ENCODE measurements at regions not wholly inside any gene's neighbourhood (a gene's known extent, or its start where the extent isn't known, plus 50 kb on each side); places are given as distances from the start of the nearest gene placed in this dataset.
A peak's percentile ranks its signal among the peaks of the same experiment; 100 is the strongest.

- TF ChIP-seq POLR2G (IDR thresholded peaks at IDR 0.05; ENCODE audit: low read depth, low read length), result no peak
- TF ChIP-seq ZNF766 (CRISPR knock-in tag; IDR thresholded peaks at IDR 0.05; ENCODE audit: borderline replicate concordance), result no peak
- no peak for TF ChIP-seq ZNF83 (CRISPR knock-in tag; IDR thresholded peaks at IDR 0.05; ENCODE audit: borderline replicate concordance)
- TF ChIP-seq BATF2 (CRISPR knock-in tag; IDR thresholded peaks at IDR 0.05), result no peak
- TF ChIP-seq GABPA (IDR thresholded peaks at IDR 0.05; ENCODE audit: low read depth, low read length), result no peak
- peak; percentile 40; the same call in 1 of the 2 replicates for TF ChIP-seq GABPA (CRISPR knock-in tag; IDR thresholded peaks at IDR 0.05; ENCODE audit: low read depth)
- no peak for TF ChIP-seq SMAD3 (CRISPR knock-in tag; IDR thresholded peaks at IDR 0.05)
- no peak for TF ChIP-seq ZNF558 (CRISPR knock-in tag; IDR thresholded peaks at IDR 0.05; ENCODE audit: borderline replicate concordance)
- no peak for TF ChIP-seq NFYB (CRISPR knock-in tag; IDR thresholded peaks at IDR 0.05)
- no peak for TF ChIP-seq KLF11 (CRISPR knock-in tag; IDR thresholded peaks at IDR 0.05)
- no peak for TF ChIP-seq ZNF335 (CRISPR knock-in tag; IDR thresholded peaks at IDR 0.05)
- no peak for TF ChIP-seq ZNF326 (CRISPR knock-in tag; IDR thresholded peaks at IDR 0.05; ENCODE audit: borderline replicate concordance)
- TF ChIP-seq ZNF138 (CRISPR knock-in tag; IDR thresholded peaks at IDR 0.05; ENCODE audit: low read depth), result no peak
- TF ChIP-seq MIER2 (CRISPR knock-in tag; IDR thresholded peaks at IDR 0.05), result peak; percentile 64; the same call in 1 of the 2 replicates
- no peak for TF ChIP-seq ZNF546 (CRISPR knock-in tag; conservative IDR thresholded peaks at IDR 0.05)
- TF ChIP-seq ZNF891 (CRISPR knock-in tag; IDR thresholded peaks at IDR 0.05), result no peak
- TF ChIP-seq ETS1 (CRISPR knock-in tag; IDR thresholded peaks at IDR 0.05), result no peak
- peak; percentile 60; the same call in 1 of the 2 replicates for TF ChIP-seq MIER3 (CRISPR knock-in tag; IDR thresholded peaks at IDR 0.05; ENCODE audit: borderline replicate concordance)
- TF ChIP-seq SOX13 (IDR thresholded peaks at IDR 0.05), result peak; percentile 43
- TF ChIP-seq SOX13 (CRISPR knock-in tag; conservative IDR thresholded peaks at IDR 0.05 in 1 of 2, IDR thresholded peaks at IDR 0.05 in 1 of 2), result peak in 1 of 2 experiments; percentile 85; a peak in 2 of 4 replicates
- TF ChIP-seq ZNF746 (CRISPR knock-in tag; IDR thresholded peaks at IDR 0.05), result no peak
- TF ChIP-seq, protein P1, sequence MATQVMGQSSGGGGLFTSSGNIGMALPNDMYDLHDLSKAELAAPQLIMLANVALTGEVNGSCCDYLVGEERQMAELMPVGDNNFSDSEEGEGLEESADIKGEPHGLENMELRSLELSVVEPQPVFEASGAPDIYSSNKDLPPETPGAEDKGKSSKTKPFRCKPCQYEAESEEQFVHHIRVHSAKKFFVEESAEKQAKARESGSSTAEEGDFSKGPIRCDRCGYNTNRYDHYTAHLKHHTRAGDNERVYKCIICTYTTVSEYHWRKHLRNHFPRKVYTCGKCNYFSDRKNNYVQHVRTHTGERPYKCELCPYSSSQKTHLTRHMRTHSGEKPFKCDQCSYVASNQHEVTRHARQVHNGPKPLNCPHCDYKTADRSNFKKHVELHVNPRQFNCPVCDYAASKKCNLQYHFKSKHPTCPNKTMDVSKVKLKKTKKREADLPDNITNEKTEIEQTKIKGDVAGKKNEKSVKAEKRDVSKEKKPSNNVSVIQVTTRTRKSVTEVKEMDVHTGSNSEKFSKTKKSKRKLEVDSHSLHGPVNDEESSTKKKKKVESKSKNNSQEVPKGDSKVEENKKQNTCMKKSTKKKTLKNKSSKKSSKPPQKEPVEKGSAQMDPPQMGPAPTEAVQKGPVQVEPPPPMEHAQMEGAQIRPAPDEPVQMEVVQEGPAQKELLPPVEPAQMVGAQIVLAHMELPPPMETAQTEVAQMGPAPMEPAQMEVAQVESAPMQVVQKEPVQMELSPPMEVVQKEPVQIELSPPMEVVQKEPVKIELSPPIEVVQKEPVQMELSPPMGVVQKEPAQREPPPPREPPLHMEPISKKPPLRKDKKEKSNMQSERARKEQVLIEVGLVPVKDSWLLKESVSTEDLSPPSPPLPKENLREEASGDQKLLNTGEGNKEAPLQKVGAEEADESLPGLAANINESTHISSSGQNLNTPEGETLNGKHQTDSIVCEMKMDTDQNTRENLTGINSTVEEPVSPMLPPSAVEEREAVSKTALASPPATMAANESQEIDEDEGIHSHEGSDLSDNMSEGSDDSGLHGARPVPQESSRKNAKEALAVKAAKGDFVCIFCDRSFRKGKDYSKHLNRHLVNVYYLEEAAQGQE (IDR thresholded peaks at IDR 0.05; ENCODE audit: borderline replicate concordance in 1 of 2, low read depth in 1 of 2, low read length in 2 of 2), result 0 out of 4 replicates have a peak, but pooled peaks of 1 of the 2 experiments have one; percentile 30
- 0 out of 2 replicates have a peak, but pooled peaks have one; percentile 40 for TF ChIP-seq ZBTB20 (CRISPR knock-in tag; IDR thresholded peaks at IDR 0.05; ENCODE audit: borderline replicate concordance, low read depth)
- TF ChIP-seq SNAPC2 (CRISPR knock-in tag; IDR thresholded peaks at IDR 0.05), result no peak
- TF ChIP-seq DR1 (CRISPR knock-in tag; IDR thresholded peaks at IDR 0.05), result no peak
- no peak for TF ChIP-seq PLRG1 (conservative IDR thresholded peaks at IDR 0.05)
- no peak for TF ChIP-seq PAF1 (CRISPR knock-in tag; IDR thresholded peaks at IDR 0.05)
- TF ChIP-seq ZNF589 (CRISPR knock-in tag; conservative IDR thresholded peaks at IDR 0.05), result no peak
- no peak for TF ChIP-seq NONO (IDR thresholded peaks at IDR 0.05)
- no peak for TF ChIP-seq NONO (CRISPR knock-in tag; conservative IDR thresholded peaks at IDR 0.05)
Observed at GRCh38 chr5:60473654-60474053, 226.3 kb downstream of the DEPDC1B start (continued).
